Fibroblast of upper back skin (primary cell): ENCODE measurements at regions not wholly inside any gene's neighbourhood (a gene's known extent, or its start where the extent isn't known, plus 50 kb on each side); places are given as distances from the start of the nearest gene placed in this dataset.

Source experiments
- DNase-seq: peaks from one replicate; pipeline ENCODE4 v3.0.0-alpha.2; 2013

- no peak for DNase-seq
Measured at GRCh38 chr12:126488806-126489205, 1423.6 kb downstream of the AACS start.

GRCh38 chr12:126492181-126492580, 1426.9 kb downstream of the AACS start:
- no peak for DNase-seq

DNA sequence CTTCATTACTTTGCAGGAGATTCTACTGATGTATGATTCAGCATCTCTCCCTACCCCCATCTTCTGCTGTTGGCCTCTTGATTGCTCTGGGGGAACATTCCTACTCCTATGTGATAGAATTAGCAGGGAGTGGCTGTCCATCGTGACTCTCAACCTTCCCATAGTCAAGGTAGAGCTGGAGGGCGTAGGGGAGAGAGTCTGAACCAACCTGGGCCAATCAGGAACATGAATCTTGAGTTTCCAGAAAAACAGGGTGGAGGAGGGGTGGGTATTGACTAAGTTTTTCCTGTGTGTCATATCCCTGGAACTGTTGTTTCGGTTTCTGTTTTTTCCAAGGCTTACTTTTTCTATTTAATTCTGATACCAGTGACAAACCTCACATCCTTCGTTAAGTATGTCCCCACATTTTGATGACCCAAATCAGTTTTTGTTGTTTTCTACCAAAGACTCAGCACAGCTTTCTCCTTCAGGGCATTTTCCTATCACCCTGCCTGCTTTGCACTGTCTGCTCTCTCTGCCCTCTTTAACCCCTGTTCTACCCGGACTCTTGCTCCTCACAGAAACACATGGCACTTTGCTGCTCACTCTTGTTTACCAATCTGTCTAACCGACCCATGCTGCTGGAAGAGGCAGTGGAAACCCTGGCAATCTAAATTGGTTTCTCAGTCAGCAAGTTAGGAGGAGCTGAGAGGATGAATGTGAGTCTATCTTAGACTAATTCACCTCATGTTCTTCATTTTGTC, 1428.3 kb downstream of the AACS start:
- no peak for DNase-seq

- no peak for DNase-seq
Measured at GRCh38 chr12:126496201-126496600, 1431.0 kb downstream of the AACS start.

- DNase-seq: no peak
Measured at GRCh38 chr12:126506426-126507182, 1441.4 kb downstream of the AACS start.

DNA sequence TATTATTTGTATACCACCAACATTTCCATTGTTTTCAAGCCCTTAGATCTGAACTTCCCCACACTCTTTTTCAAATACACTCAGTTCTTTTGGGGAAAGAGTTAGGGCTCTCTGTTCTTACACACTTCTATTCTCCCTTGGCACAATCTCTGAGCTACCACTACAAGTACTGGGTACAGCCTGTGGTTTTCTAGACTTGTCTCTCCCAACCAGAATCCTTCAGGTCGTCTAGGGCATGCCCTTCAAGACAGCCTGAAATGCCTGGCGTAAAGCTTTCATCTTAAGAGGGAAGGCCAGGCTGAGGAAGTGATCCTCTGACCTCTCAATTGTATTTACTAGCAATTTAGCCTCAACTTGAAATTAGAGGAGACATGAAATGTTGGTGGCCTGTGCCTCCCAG, 1442.0 kb downstream of the AACS start:
- DNase-seq: no peak

GRCh38 chr12:126509572-126509971, 1444.3 kb downstream of the AACS start:
- DNase-seq: no peak

GRCh38 chr12:126510630-126511029, 1445.4 kb downstream of the AACS start:
- DNase-seq: no peak

DNA sequence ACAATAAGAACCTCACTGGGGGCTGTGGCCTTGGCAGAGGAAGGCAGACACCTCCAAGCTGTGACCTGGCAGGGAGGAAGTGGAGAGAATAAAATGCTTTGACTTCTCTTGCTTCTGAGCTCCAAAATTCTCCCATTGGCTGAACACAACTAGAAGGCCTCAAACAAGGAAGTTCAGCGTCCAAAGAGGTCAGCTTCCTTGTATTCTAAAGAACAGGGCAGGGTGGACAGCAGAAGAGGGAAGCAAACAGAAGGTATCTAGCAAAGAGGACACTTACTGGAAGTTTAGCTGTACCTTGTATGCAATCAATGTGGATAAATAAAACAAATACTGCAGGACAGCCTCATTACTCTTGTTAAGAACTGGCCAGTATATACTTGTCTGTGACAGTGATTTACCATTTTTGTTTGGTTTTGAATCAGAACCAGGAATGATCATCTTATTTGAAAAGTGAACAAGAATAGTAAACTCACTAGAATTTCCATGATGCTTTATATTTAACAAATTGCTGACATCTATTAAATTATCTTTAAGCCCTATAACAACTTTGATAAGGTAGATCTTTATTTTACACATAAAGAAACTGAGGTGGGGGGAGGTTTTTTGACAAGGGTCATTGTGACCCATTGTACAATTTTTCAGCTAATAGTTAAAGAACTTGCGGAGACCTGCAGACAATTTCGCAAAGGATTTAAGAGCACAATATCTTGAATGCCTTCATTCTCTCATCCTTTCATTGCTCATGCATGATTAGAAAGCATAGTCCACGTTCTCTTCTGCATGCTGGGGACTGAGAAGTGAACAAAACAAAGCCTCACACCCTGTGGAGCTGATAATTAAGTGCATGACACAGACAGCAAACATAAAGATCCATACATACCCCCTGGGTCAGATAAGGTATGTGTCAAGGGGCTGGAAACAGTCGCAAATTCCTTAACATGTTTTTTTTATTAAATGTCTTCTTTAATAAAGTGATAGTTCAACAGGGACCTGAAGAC, 1448.0 kb downstream of the AACS start:
- DNase-seq: no peak

DNA sequence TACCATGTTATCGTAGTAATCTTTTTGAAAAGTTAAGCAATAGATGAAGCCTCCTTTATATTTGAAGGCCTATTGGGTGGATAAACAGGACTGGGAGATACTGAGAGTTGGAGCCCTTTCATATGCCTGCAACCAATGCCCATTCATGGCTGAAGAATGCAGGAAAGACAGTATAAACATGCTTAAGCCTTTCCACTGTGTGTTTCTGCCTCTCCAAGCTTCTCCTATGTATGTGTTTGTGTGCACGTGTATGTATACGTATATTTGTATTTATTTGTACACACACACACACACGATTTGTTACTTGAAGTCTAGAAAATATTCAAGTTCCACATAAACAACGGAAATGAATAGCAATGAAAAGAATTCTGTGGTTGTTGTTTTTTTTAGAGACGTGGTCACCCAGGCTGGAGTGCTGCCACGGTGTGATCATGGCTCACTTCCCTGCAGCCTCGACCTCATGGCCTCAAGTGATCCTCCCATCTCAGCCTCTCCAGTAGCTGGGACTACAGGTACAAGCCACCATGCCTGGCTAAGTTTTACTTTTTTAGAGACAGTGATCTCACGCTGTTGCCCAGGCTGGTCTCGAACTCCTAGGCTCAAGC, 1453.5 kb downstream of the AACS start:
- no peak for DNase-seq

GRCh38 chr12:126519833-126520232, 1454.6 kb downstream of the AACS start:
- no peak for DNase-seq

GRCh38 chr12:126523891-126524290, 1458.7 kb downstream of the AACS start:
- no peak for DNase-seq

DNA sequence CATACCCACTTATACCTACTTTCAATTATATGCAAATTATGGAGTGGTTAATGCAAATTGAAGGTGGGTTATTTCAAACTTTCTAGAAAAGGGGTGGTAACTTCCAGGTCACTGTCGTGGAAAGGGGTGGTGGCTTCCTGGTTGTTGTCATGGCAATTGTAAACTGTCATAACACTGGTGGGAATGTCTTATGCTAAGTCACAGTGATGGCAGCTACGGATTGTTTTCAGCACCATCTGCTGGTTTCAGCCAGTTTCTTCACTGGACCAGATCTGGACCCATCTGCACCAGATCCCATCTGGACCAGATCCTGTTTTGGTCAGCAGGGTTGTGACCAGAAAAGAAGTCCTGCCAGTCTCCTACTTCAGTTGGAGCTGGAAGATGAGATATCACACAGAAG, 1469.3 kb downstream of the AACS start:
- DNase-seq: no peak

- DNase-seq: no peak
Measured at GRCh38 chr12:126534942-126535341, 1469.7 kb downstream of the AACS start.

- no peak for DNase-seq
Measured at GRCh38 chr12:126535971-126536370, 1470.7 kb downstream of the AACS start.

DNA sequence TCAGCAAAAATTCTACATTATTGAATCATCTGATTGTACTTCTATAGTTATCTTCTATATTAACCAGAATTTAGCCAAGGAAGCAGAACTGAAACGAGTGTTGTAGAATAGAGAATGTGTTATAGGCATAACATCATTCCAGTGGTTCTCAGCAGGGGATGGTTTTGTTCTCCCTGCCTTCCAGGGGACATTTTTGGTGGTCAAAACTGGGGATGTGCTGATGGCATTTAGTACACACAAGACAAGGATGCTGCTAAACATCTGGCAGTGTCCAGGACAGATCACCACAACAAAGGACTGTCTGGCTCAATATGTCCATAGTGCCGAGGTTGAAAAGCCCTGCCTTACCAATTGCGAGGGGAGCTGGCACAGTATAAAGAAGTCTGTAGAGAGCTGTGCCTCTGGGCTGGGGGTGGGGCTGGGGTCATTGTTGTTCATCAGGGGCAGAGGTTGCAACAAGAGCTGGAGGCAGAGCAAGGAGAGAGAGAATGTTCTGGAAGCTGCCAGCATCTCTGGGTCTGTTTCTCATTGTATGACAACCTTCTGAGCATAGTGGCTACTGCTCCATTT, 1472.8 kb downstream of the AACS start:
- DNase-seq: peak; percentile 46

GRCh38 chr12:126538888-126539287, 1473.7 kb downstream of the AACS start:
- DNase-seq: no peak

DNA sequence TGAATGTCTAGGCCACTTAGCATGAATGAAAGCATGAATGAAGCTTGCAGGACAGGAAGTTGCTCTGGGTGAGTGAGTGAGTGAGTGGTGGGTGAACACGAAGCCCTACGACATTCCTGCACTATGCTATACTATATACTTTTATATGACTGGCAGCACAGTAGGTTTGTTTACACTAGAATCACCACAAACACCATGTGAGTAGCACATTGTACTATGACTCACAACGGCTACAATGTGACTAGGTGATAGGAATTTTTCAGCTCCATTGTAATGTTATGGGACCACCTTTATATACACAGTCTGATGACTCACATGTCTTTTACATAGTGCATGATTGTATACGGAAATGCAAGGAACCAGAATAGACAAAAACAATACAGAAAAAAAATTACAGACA, 1480.2 kb downstream of the AACS start:
- no peak for DNase-seq

DNA sequence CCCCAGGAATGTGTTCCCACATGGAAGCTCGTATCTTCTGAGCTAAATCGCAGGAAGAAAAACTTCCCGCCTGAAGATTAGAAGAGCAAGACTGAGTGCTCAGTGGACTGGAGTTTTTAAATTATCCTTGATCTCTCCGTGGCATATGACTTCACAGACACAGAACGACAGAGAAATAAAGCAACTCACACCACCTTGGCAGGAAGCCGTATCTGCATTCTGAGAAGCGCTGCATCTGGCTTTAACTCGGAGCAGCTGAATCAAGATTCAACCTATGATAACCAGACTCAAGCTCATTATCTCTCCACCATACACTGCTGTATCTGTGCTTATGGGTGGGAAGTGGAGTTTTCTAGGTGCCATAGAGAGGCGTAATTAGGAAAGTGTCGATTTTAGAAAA, 1482.7 kb downstream of the AACS start:
- no peak for DNase-seq

DNA sequence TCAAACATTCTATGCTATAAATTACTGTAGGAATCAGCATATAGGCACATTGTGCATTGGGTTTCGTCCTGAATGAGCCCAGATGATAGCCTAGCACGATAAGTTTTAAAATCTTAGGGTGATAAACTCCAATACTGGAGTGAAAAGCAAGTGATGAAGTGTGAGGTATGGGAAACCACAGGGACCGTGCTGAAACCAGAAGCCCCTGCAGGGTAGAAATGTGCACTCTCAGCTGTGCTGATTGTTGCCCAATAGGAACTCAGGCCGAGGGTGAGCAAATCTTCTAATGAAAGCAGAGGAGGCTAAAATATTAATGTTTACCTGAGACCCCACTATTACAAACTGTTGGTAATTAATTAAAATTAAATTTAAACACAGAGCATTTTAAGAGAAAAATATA, 1486.6 kb downstream of the AACS start:
- DNase-seq: no peak

- no peak for DNase-seq
Measured at GRCh38 chr12:126554625-126555024, 1489.4 kb downstream of the AACS start.

- no peak for DNase-seq
Measured at GRCh38 chr12:126557659-126558058, 1492.4 kb downstream of the AACS start.
